ENCODE measurements at regions not wholly inside any gene's neighbourhood (a gene's known extent, or its start where the extent isn't known, plus 50 kb on each side); places are given as distances from the start of the nearest gene placed in this dataset.

DNA sequence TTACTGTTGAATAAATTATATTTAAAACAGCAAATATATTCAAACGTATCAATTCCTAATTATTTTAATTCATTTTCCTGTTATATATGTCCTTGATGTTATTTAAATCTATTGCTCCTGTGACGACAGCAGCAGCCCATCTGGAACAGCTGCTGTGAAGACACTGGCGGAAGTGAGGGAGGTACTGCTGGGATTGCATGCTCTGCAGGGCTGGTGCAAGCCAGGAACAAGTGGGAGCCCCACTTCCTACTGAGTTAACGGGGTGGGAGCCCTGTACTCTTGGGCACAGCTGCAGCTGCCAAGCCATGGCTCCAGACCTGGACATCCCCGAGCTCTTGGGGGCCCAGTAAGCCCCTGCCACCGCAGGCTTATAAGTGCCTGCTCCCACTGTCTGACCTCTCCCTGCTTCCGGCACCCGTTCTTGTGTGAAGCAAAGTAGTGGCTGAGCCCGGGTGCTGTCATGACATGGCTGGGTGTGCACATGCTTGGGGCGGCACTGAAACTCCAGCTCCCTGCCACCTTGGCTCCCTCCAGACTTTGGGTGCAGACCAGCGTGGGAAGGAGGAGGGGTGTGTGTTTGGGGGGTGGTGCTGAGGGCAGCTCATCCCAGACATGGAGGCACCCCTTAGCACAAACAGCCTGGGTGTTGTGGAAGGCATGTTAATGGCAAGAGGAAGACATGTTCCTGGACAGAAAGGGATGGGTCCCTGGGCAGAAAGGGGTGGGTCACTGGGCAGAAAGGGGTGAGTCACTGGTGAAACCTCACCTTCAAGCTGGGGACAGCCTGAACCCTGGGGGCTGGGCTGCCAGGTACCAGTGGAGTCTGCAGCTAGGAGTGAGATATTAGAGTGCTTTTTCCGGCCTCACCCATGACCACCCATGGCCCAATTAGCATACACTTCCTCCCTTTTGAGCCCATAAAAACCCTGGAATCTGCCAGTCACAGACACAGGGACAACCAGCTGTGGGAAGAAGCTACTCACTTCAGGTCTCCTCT lies 1981.3 kb upstream of the IGFBP7 start (continued):
- TF ChIP-seq, protein P1, sequence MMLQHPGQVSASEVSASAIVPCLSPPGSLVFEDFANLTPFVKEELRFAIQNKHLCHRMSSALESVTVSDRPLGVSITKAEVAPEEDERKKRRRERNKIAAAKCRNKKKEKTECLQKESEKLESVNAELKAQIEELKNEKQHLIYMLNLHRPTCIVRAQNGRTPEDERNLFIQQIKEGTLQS (IDR thresholded peaks at IDR 0.05; ENCODE audit: insufficient read depth, low read depth, low read length) = no peak
- TF ChIP-seq KDM4A (IDR thresholded peaks at IDR 0.05; ENCODE audit: low read depth, low read length, severe bottlenecking) (no peak), POLR2A (IDR thresholded peaks at IDR 0.05; ENCODE audit: control extremely low read depth in 1 of 2, low read depth in 2 of 2, low read length in 2 of 2) (no peak), TBP (IDR thresholded peaks at IDR 0.05; ENCODE audit: low read depth, low read length) (no peak), TCF12 (IDR thresholded peaks at IDR 0.05; ENCODE audit: low read depth, low read length) (no peak), KDM1A (IDR thresholded peaks at IDR 0.05; ENCODE audit: borderline replicate concordance, low read length) (no peak)
